Tibial nerve (tissue), 4 donors: ENCODE measurements at regions not wholly inside any gene's neighbourhood (a gene's known extent, or its start where the extent isn't known, plus 50 kb on each side); places are given as distances from the start of the nearest gene placed in this dataset.

Experiments used
- DNase-seq, 2 donors: peaks; one replicate each; pipeline ENCODE4 v3.0.0-alpha.2; 2019; ENCODE audit warnings: low spot score in 2 of 2
- H3K27ac ChIP-seq, 4 donors: fragments of 200-600 bp; sonication (generic) in 3 of 4; one replicate each; pipeline ENCODE4 v1.5.1; 2017 to 2019; ENCODE audit warnings: mild to moderate bottlenecking in 1 of 4
- H3K27me3 ChIP-seq, 2 donors: fragments of 200-600 bp; sonication (generic) in 1 of 2; one replicate each; pipeline versions ENCODE4 v1.5.1 to v1.6.0; 2017 to 2019
- H3K36me3 ChIP-seq, 3 donors: fragments of 200-600 bp; sonication (generic); one replicate each; pipeline ENCODE4 v1.5.1; 2018 to 2019
- H3K4me1 ChIP-seq, 4 donors: fragments of 200-600 bp; sonication (generic) in 3 of 4; one replicate each; pipeline ENCODE4 v1.5.1; 2017 to 2019
- H3K4me3 ChIP-seq, 4 donors: fragments of 200-600 bp; sonication (generic) in 3 of 4; one replicate each; pipeline ENCODE4 v1.5.1; 2017 to 2019; ENCODE audit warnings: mild to moderate bottlenecking in 1 of 4, moderate library complexity in 1 of 4
- H3K9me3 ChIP-seq, 4 donors: fragments of 200-600 bp; sonication (generic) in 3 of 4; one replicate each; pipeline ENCODE4 v1.5.1; 2017 to 2019
- CTCF ChIP-seq, 5 experiments: fragments of 200-600 bp in 3 of 5; fragments of 450-650 bp in 2 of 5; sonication (generic) in 3 of 5; IDR thresholded peaks; one replicate each; pipeline ENCODE4 v1.5.1; 2016 to 2019; ENCODE audit warnings: antibody characterized with exemption in 5 of 5, mild to moderate bottlenecking in 3 of 5, moderate library complexity in 2 of 5
- EP300 ChIP-seq, 2 donors: sonication (generic); formaldehyde crosslinking; IDR thresholded peaks; one replicate each; pipeline ENCODE4 v1.6.1; 2017; ENCODE audit warnings: antibody characterized with exemption in 2 of 2, mild to moderate bottlenecking in 1 of 2
- POLR2A ChIP-seq, 2 donors: fragments of 450-650 bp; IDR thresholded peaks; one replicate each; pipeline ENCODE4 v1.6.1; 2017; ENCODE audit warnings: antibody characterized with exemption in 2 of 2, mild to moderate bottlenecking in 2 of 2, moderate library complexity in 2 of 2
- WGBS, 2 donors: methylation state at CpG; one replicate each; pipeline ENCODE4 v1.1.5; 2018; 5-methylcytosine and 5-hydroxymethylcytosine counted together

- Histone ChIP-seq H3K36me3 (no peaks in the 10 kb centered on the region), H3K4me1 (no peaks in the 10 kb centered on the region), H3K4me3 (no peak overlapping the region), H3K27ac (no peak overlapping the region), H3K9me3 (no peaks in the 10 kb centered on the region), H3K27me3 (no peaks in the 10 kb centered on the region)
- WGBS, 2 donors: 84 to 88% methylated on average over 5 of the region's 5 CpGs
- no peak for DNase-seq
- TF ChIP-seq CTCF (IDR thresholded peaks at IDR 0.05): no peak
- no peak for TF ChIP-seq POLR2A (IDR thresholded peaks at IDR 0.05)
- TF ChIP-seq EP300 (IDR thresholded peaks at IDR 0.05): no peak
These were observed 205.1 kb downstream of the SOX11 start for GRCh38 chr2:5897249-5897648.

DNA sequence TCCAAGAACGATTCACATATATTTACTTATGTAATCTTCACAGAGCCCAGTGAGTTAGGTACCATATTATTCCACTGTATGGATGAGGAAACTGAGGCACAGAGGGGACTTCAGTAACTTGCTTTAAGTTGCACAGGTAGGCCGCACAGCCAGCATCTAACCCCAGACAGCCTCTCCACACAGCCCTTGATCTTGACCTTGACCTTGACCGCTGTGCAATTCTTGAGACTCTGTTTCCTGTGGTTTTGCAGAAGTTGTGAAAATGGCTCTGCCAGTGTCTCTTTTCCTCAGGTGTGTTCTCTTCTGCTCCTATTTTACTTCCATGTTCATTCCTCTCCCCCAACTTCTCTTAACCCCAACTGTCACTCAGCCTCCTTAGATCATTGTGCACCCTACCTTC, 206.5 kb downstream of the SOX11 start:
- TF ChIP-seq EP300 (IDR thresholded peaks at IDR 0.05): no peak
- TF ChIP-seq CTCF (IDR thresholded peaks at IDR 0.05): no peak
- no peak for TF ChIP-seq POLR2A (IDR thresholded peaks at IDR 0.05)
- DNase-seq: no peak

GRCh38 chr2:5905661-5906060, 213.5 kb downstream of the SOX11 start:
- Histone ChIP-seq H3K27ac (no peak overlapping the region), H3K36me3 (no peaks in the 10 kb centered on the region), H3K4me1 (no peaks in the 10 kb centered on the region), H3K27me3 (no peaks in the 10 kb centered on the region), H3K4me3 (no peak overlapping the region), H3K9me3 (no peaks in the 10 kb centered on the region)
- TF ChIP-seq POLR2A (IDR thresholded peaks at IDR 0.05): no peak
- no peak for TF ChIP-seq CTCF (IDR thresholded peaks at IDR 0.05)
- TF ChIP-seq EP300 (IDR thresholded peaks at IDR 0.05): no peak
- WGBS, 2 donors: 76 to 84% methylated on average over 2 of the region's 2 CpGs
- no peak for DNase-seq

More for the DNA sequence above, 206.5 kb downstream of the SOX11 start:
- no peaks in the 10 kb centered on the region for H3K36me3 ChIP-seq
- H3K27me3 ChIP-seq: no peaks in the 10 kb centered on the region
- no peak overlapping the region for H3K27ac ChIP-seq
- 87 to 94% methylated on average over 3 of the region's 3 CpGs for WGBS, 2 donors
- H3K4me3 ChIP-seq: no peak overlapping the region
- no peaks in the 10 kb centered on the region for H3K4me1 ChIP-seq
- H3K9me3 ChIP-seq: no peaks in the 10 kb centered on the region

DNA sequence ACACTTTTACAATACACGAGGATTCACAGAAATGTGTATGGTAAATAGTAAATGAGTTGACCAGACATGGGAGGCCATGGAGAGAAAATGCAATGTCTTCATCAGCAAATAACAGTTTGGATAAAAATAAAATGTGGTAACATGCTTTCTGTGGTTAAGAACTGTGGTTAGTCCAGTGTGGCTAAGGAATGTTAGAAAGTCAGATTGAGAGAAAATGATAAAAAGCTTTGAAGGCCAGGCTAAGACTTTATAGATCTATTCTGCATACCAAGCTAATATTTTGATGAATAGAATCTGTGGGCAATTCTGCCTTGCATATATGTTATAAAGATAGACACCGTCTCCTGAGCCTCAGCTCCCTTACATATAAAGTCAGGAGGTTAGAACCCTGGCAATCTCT, 215.9 kb downstream of the SOX11 start:
- H3K4me1 ChIP-seq: no peaks in the 10 kb centered on the region
- H3K9me3 ChIP-seq: no peaks in the 10 kb centered on the region
- H3K36me3 ChIP-seq: no peaks in the 10 kb centered on the region
- H3K27ac ChIP-seq: no peak overlapping the region
- TF ChIP-seq CTCF (IDR thresholded peaks at IDR 0.05) (no peak), EP300 (IDR thresholded peaks at IDR 0.05) (no peak), POLR2A (IDR thresholded peaks at IDR 0.05) (no peak)
- DNase-seq: no peak
- WGBS, 2 donors: 90 to 92% methylated on average over 2 of the region's 2 CpGs
- H3K27me3 ChIP-seq: no peaks in the 10 kb centered on the region
- no peak overlapping the region for H3K4me3 ChIP-seq

- DNase-seq: no peak
- TF ChIP-seq EP300 (IDR thresholded peaks at IDR 0.05) (no peak), POLR2A (IDR thresholded peaks at IDR 0.05) (no peak), CTCF (IDR thresholded peaks at IDR 0.05) (no peak)
- Histone ChIP-seq H3K27me3 (no peaks in the 10 kb centered on the region), H3K4me3 (no peak overlapping the region), H3K36me3 (no peaks in the 10 kb centered on the region), H3K27ac (no peak overlapping the region), H3K4me1 (no peaks in the 10 kb centered on the region), H3K9me3 (no peaks in the 10 kb centered on the region)
- WGBS, 2 donors: 22 to 28% methylated on average over 3 of the region's 3 CpGs
These were observed 219.5 kb downstream of the SOX11 start for GRCh38 chr2:5911718-5912117.
